ENCODE measurements at regions not wholly inside any gene's neighbourhood (a gene's known extent, or its start where the extent isn't known, plus 50 kb on each side); places are given as distances from the start of the nearest gene placed in this dataset.

- DNase-seq, result no peak
Observed at GRCh38 chr17:74149597-74150427, 53.7 kb upstream of the RPL38 start.

DNA sequence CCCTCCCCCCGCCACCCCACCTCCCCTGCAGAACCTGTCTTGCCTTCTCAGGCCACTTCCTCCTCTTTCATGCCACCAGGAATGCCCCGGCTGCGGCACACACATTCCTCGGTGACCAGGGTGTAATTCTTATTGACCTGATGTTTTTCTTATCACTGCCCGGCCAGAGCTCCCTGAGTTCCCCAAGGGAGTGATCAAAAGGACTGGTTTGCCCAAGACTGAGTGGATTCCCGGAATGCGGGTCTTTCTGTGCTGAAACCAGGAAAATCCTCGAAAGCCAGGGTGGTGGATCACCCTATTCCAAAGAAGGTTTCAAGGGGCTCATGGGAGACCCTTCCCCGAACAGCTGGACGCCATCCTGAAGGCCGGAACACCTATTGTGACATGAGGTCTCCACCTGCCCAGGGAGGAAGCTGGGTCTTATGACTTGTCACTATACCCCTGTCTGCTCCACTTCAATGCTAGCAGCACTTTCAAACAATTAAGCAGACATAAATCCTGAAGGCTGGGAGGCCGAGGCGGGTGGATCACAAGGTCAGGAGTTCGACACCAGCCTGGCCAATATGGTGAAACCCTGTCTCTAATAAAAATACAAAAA lies 53.0 kb upstream of the RPL38 start:
- DNase-seq, result no peak

- DNase-seq, result no peak
Observed at GRCh38 chr17:74151551-74152315, 51.7 kb upstream of the RPL38 start.

- no peak for DNase-seq
Observed at GRCh38 chr17:74152591-74153455, 50.7 kb upstream of the RPL38 start.

GRCh38 chr17:74153456-74153810 lies 50.0 kb upstream of the RPL38 start:
- DNase-seq, result no peak
